ENCODE measurements at regions not wholly inside any gene's neighbourhood (a gene's known extent, or its start where the extent isn't known, plus 50 kb on each side); places are given as distances from the start of the nearest gene placed in this dataset.

GRCh38 chr3:63069806-63070475, 194.7 kb upstream of the CADPS start:
- Histone ChIP-seq H3K23ac (ENCODE audit: low read length) (no peak overlapping the region), H3K36me3 (ENCODE audit: control insufficient read depth, insufficient read depth, low read length) (no peaks in the 10 kb centered on the region), H3K27me3 (ENCODE audit: insufficient read depth, low read length, poor library complexity) (no peaks in the 10 kb centered on the region), H3K4me2 (ENCODE audit: low read length) (no peak overlapping the region), H2BK15ac (replicated peaks; ENCODE audit: low read depth) (no peak overlapping the region), H3K18ac (ENCODE audit: low read length) (no peak overlapping the region), H3K79me1 (ENCODE audit: low read length) (no peaks in the 10 kb centered on the region), H3K4me3 (ENCODE audit: low read length) (no peak overlapping the region), H4K8ac (ENCODE audit: low read depth, low read length) (no peak overlapping the region), H3K56ac (ENCODE audit: low read length) (no peak overlapping the region), H3K27ac (ENCODE audit: low read depth, low read length) (no peak overlapping the region), H2BK5ac (ENCODE audit: low read length) (no peak overlapping the region), H2BK120ac (ENCODE audit: low read depth, low read length) (no peak overlapping the region), H3K79me2 (ENCODE audit: control insufficient read depth, insufficient read depth, low read length) (no peaks in the 10 kb centered on the region), H3K9ac (ENCODE audit: low read length) (no peak overlapping the region), H4K5ac (ENCODE audit: low read length) (no peak overlapping the region), H3K4me1 (ENCODE audit: control insufficient read depth, low read depth, low read length) (no peaks in the 10 kb centered on the region), H2AK5ac (ENCODE audit: low read length) (no peak overlapping the region), H3K4ac (ENCODE audit: low read depth, low read length) (no peak overlapping the region)
- WGBS (ENCODE audit: extremely low coverage, insufficient coverage, low lambda C conversion rate): no CpG with 5 or more reads among the region's 3 CpGs
- no peak for DNase-seq

- DNase-seq: no peak
- H3K4ac ChIP-seq (ENCODE audit: low read depth, low read length): no peak overlapping the region
- no peak overlapping the region for H3K56ac ChIP-seq (ENCODE audit: low read length)
- no peaks in the 10 kb centered on the region for H3K4me1 ChIP-seq (ENCODE audit: control insufficient read depth, low read depth, low read length)
- no peak overlapping the region for H2BK120ac ChIP-seq (ENCODE audit: low read depth, low read length)
- H3K27me3 ChIP-seq (ENCODE audit: insufficient read depth, low read length, poor library complexity): no peaks in the 10 kb centered on the region
- no peak overlapping the region for H2BK5ac ChIP-seq (ENCODE audit: low read length)
- no peak overlapping the region for H3K27ac ChIP-seq (ENCODE audit: low read depth, low read length)
- H3K79me2 ChIP-seq (ENCODE audit: control insufficient read depth, insufficient read depth, low read length): no peaks in the 10 kb centered on the region
- no peaks in the 10 kb centered on the region for H3K79me1 ChIP-seq (ENCODE audit: low read length)
- H4K8ac ChIP-seq (ENCODE audit: low read depth, low read length): no peak overlapping the region
- H4K5ac ChIP-seq (ENCODE audit: low read length): no peak overlapping the region
- no peak overlapping the region for H3K23ac ChIP-seq (ENCODE audit: low read length)
- no peaks in the 10 kb centered on the region for H3K36me3 ChIP-seq (ENCODE audit: control insufficient read depth, insufficient read depth, low read length)
- no peak overlapping the region for H3K4me2 ChIP-seq (ENCODE audit: low read length)
- no peak overlapping the region for H2BK15ac ChIP-seq (replicated peaks; ENCODE audit: low read depth)
- H2AK5ac ChIP-seq (ENCODE audit: low read length): no peak overlapping the region
- no peak overlapping the region for H3K4me3 ChIP-seq (ENCODE audit: low read length)
- no CpG with 5 or more reads among the region's 1 CpG for WGBS (ENCODE audit: extremely low coverage, insufficient coverage, low lambda C conversion rate)
- H3K9ac ChIP-seq (ENCODE audit: low read length): no peak overlapping the region
- H3K18ac ChIP-seq (ENCODE audit: low read length): no peak overlapping the region
These were observed 195.2 kb upstream of the CADPS start for GRCh38 chr3:63070476-63070810.

GRCh38 chr3:63076357-63076756, 201.1 kb upstream of the CADPS start:
- Histone ChIP-seq H2BK120ac (ENCODE audit: low read depth, low read length) (no peak overlapping the region), H2BK5ac (ENCODE audit: low read length) (no peak overlapping the region), H2AK5ac (ENCODE audit: low read length) (no peak overlapping the region), H3K4me2 (ENCODE audit: low read length) (no peak overlapping the region), H3K79me2 (ENCODE audit: control insufficient read depth, insufficient read depth, low read length) (no peaks in the 10 kb centered on the region), H3K4me3 (ENCODE audit: low read length) (no peak overlapping the region), H3K9ac (ENCODE audit: low read length) (no peak overlapping the region), H3K79me1 (ENCODE audit: low read length) (no peaks in the 10 kb centered on the region), H3K23ac (ENCODE audit: low read length) (no peak overlapping the region), H4K5ac (ENCODE audit: low read length) (no peak overlapping the region), H3K4ac (ENCODE audit: low read depth, low read length) (no peak overlapping the region), H4K8ac (ENCODE audit: low read depth, low read length) (no peak overlapping the region), H3K4me1 (ENCODE audit: control insufficient read depth, low read depth, low read length) (no peaks in the 10 kb centered on the region), H3K36me3 (ENCODE audit: control insufficient read depth, insufficient read depth, low read length) (no peaks in the 10 kb centered on the region), H3K56ac (ENCODE audit: low read length) (no peak overlapping the region), H3K27ac (ENCODE audit: low read depth, low read length) (no peak overlapping the region), H3K27me3 (ENCODE audit: insufficient read depth, low read length, poor library complexity) (no peaks in the 10 kb centered on the region), H3K18ac (ENCODE audit: low read length) (no peak overlapping the region), H2BK15ac (replicated peaks; ENCODE audit: low read depth) (no peak overlapping the region)
- no peak for DNase-seq
- no CpG with 5 or more reads among the region's 2 CpGs for WGBS (ENCODE audit: extremely low coverage, insufficient coverage, low lambda C conversion rate)

GRCh38 chr3:63086190-63086589, 191.9 kb upstream of the SYNPR start:
- Histone ChIP-seq H3K27ac (ENCODE audit: low read depth, low read length) (no peak overlapping the region), H3K56ac (ENCODE audit: low read length) (no peak overlapping the region), H3K4me1 (ENCODE audit: control insufficient read depth, low read depth, low read length) (peaks cover 3% of the 10 kb centered on the region), H4K8ac (ENCODE audit: low read depth, low read length) (no peak overlapping the region), H3K18ac (ENCODE audit: low read length) (no peak overlapping the region), H2BK15ac (replicated peaks; ENCODE audit: low read depth) (no peak overlapping the region), H3K9ac (ENCODE audit: low read length) (no peak overlapping the region), H3K23ac (ENCODE audit: low read length) (no peak overlapping the region), H3K36me3 (ENCODE audit: control insufficient read depth, insufficient read depth, low read length) (no peaks in the 10 kb centered on the region), H2BK5ac (ENCODE audit: low read length) (no peak overlapping the region), H4K5ac (ENCODE audit: low read length) (no peak overlapping the region), H3K4me2 (ENCODE audit: low read length) (no peak overlapping the region), H3K79me2 (ENCODE audit: control insufficient read depth, insufficient read depth, low read length) (no peaks in the 10 kb centered on the region), H3K27me3 (ENCODE audit: insufficient read depth, low read length, poor library complexity) (no peaks in the 10 kb centered on the region), H2AK5ac (ENCODE audit: low read length) (no peak overlapping the region), H2BK120ac (ENCODE audit: low read depth, low read length) (no peak overlapping the region), H3K4me3 (ENCODE audit: low read length) (no peak overlapping the region), H3K4ac (ENCODE audit: low read depth, low read length) (no peak overlapping the region), H3K79me1 (ENCODE audit: low read length) (no peaks in the 10 kb centered on the region)
- DNase-seq: no peak
- WGBS (ENCODE audit: extremely low coverage, insufficient coverage, low lambda C conversion rate): no CpG with 5 or more reads among the region's 2 CpGs

- no peak overlapping the region for H3K4me3 ChIP-seq (ENCODE audit: low read length)
- no peak overlapping the region for H2AK5ac ChIP-seq (ENCODE audit: low read length)
- no peak overlapping the region for H3K4me2 ChIP-seq (ENCODE audit: low read length)
- H3K79me2 ChIP-seq (ENCODE audit: control insufficient read depth, insufficient read depth, low read length): no peaks in the 10 kb centered on the region
- WGBS (ENCODE audit: extremely low coverage, insufficient coverage, low lambda C conversion rate): no CpG with 5 or more reads among the region's 6 CpGs
- no peak overlapping the region for H3K56ac ChIP-seq (ENCODE audit: low read length)
- no peak overlapping the region for H4K8ac ChIP-seq (ENCODE audit: low read depth, low read length)
- H3K18ac ChIP-seq (ENCODE audit: low read length): no peak overlapping the region
- H3K36me3 ChIP-seq (ENCODE audit: control insufficient read depth, insufficient read depth, low read length): no peaks in the 10 kb centered on the region
- no peak overlapping the region for H2BK15ac ChIP-seq (replicated peaks; ENCODE audit: low read depth)
- H3K27ac ChIP-seq (ENCODE audit: low read depth, low read length): no peak overlapping the region
- H2BK5ac ChIP-seq (ENCODE audit: low read length): no peak overlapping the region
- no peak overlapping the region for H3K4ac ChIP-seq (ENCODE audit: low read depth, low read length)
- H3K4me1 ChIP-seq (ENCODE audit: control insufficient read depth, low read depth, low read length): peaks cover 3% of the 10 kb centered on the region
- no peak overlapping the region for H2BK120ac ChIP-seq (ENCODE audit: low read depth, low read length)
- DNase-seq: no peak
- H4K5ac ChIP-seq (ENCODE audit: low read length): no peak overlapping the region
- no peak overlapping the region for H3K9ac ChIP-seq (ENCODE audit: low read length)
- no peaks in the 10 kb centered on the region for H3K79me1 ChIP-seq (ENCODE audit: low read length)
- no peaks in the 10 kb centered on the region for H3K27me3 ChIP-seq (ENCODE audit: insufficient read depth, low read length, poor library complexity)
- no peak overlapping the region for H3K23ac ChIP-seq (ENCODE audit: low read length)
These were observed 188.9 kb upstream of the SYNPR start for GRCh38 chr3:63089007-63089750.

GRCh38 chr3:63089751-63090132, 188.4 kb upstream of the SYNPR start:
- no peak overlapping the region for H2BK120ac ChIP-seq (ENCODE audit: low read depth, low read length)
- H3K4me3 ChIP-seq (ENCODE audit: low read length): no peak overlapping the region
- no peak overlapping the region for H2AK5ac ChIP-seq (ENCODE audit: low read length)
- H3K27me3 ChIP-seq (ENCODE audit: insufficient read depth, low read length, poor library complexity): no peaks in the 10 kb centered on the region
- H3K79me1 ChIP-seq (ENCODE audit: low read length): no peaks in the 10 kb centered on the region
- H3K23ac ChIP-seq (ENCODE audit: low read length): no peak overlapping the region
- DNase-seq: no peak
- no peak overlapping the region for H4K5ac ChIP-seq (ENCODE audit: low read length)
- no peak overlapping the region for H3K56ac ChIP-seq (ENCODE audit: low read length)
- H2BK15ac ChIP-seq (replicated peaks; ENCODE audit: low read depth): no peak overlapping the region
- no peak overlapping the region for H2BK5ac ChIP-seq (ENCODE audit: low read length)
- no CpG with 5 or more reads among the region's 1 CpG for WGBS (ENCODE audit: extremely low coverage, insufficient coverage, low lambda C conversion rate)
- H3K9ac ChIP-seq (ENCODE audit: low read length): no peak overlapping the region
- H4K8ac ChIP-seq (ENCODE audit: low read depth, low read length): no peak overlapping the region
- H3K4me2 ChIP-seq (ENCODE audit: low read length): no peak overlapping the region
- H3K18ac ChIP-seq (ENCODE audit: low read length): no peak overlapping the region
- no peaks in the 10 kb centered on the region for H3K36me3 ChIP-seq (ENCODE audit: control insufficient read depth, insufficient read depth, low read length)
- H3K4me1 ChIP-seq (ENCODE audit: control insufficient read depth, low read depth, low read length): peaks cover 3% of the 10 kb centered on the region
- no peak overlapping the region for H3K27ac ChIP-seq (ENCODE audit: low read depth, low read length)
- no peak overlapping the region for H3K4ac ChIP-seq (ENCODE audit: low read depth, low read length)
- no peaks in the 10 kb centered on the region for H3K79me2 ChIP-seq (ENCODE audit: control insufficient read depth, insufficient read depth, low read length)

Measured in mesendoderm (in vitro differentiated cells).